ENCODE measurements at regions not wholly inside any gene's neighbourhood (a gene's known extent, or its start where the extent isn't known, plus 50 kb on each side); places are given as distances from the start of the nearest gene placed in this dataset.

- DNase-seq (ENCODE audit: low read depth): no peak
- H3K4me3 ChIP-seq (ENCODE audit: low read length): no peak overlapping the region
- no peak for TF ChIP-seq CTCF (IDR thresholded peaks at IDR 0.05; ENCODE audit: insufficient read depth, low read depth, low read length, missing control alignments)
These were observed 722.1 kb upstream of the DPPA4 start for GRCh38 chr3:110059431-110059830.

- no peak overlapping the region for H3K4me3 ChIP-seq (ENCODE audit: low read length)
- TF ChIP-seq CTCF (IDR thresholded peaks at IDR 0.05; ENCODE audit: insufficient read depth, low read depth, low read length, missing control alignments): no peak
- no peak for DNase-seq (ENCODE audit: low read depth)
These were observed 725.4 kb upstream of the DPPA4 start for GRCh38 chr3:110062716-110063115.

- DNase-seq (ENCODE audit: low read depth): no peak
- TF ChIP-seq CTCF (IDR thresholded peaks at IDR 0.05; ENCODE audit: insufficient read depth, low read depth, low read length, missing control alignments): no peak
- no peak overlapping the region for H3K4me3 ChIP-seq (ENCODE audit: low read length)
These were observed 725.8 kb upstream of the DPPA4 start for GRCh38 chr3:110063178-110063577.

GRCh38 chr3:110066206-110066605 lies 728.9 kb upstream of the DPPA4 start:
- H3K4me3 ChIP-seq (ENCODE audit: low read length): no peak overlapping the region
- DNase-seq (ENCODE audit: low read depth): no peak
- TF ChIP-seq CTCF (IDR thresholded peaks at IDR 0.05; ENCODE audit: insufficient read depth, low read depth, low read length, missing control alignments): no peak

GRCh38 chr3:110067527-110067926 lies 730.2 kb upstream of the DPPA4 start:
- no peak for TF ChIP-seq CTCF (IDR thresholded peaks at IDR 0.05; ENCODE audit: insufficient read depth, low read depth, low read length, missing control alignments)
- H3K4me3 ChIP-seq (ENCODE audit: low read length): no peak overlapping the region
- DNase-seq (ENCODE audit: low read depth): no peak

- peak; percentile 84 for DNase-seq (ENCODE audit: low read depth)
- TF ChIP-seq CTCF (IDR thresholded peaks at IDR 0.05; ENCODE audit: insufficient read depth, low read depth, low read length, missing control alignments): no peak
- H3K4me3 ChIP-seq (ENCODE audit: low read length): no peak overlapping the region
These were observed 732.4 kb upstream of the DPPA4 start for GRCh38 chr3:110069761-110070160.

- H3K4me3 ChIP-seq (ENCODE audit: low read length): no peak overlapping the region
- TF ChIP-seq CTCF (IDR thresholded peaks at IDR 0.05; ENCODE audit: insufficient read depth, low read depth, low read length, missing control alignments): no peak
- peak; percentile 75 for DNase-seq (ENCODE audit: low read depth)
These were observed 733.0 kb upstream of the DPPA4 start for GRCh38 chr3:110070161-110070916.

Data from epithelial cell of esophagus (primary cell).